Fibroblast of peridontal ligament (primary cell): ENCODE measurements at regions not wholly inside any gene's neighbourhood (a gene's known extent, or its start where the extent isn't known, plus 50 kb on each side); places are given as distances from the start of the nearest gene placed in this dataset.

Source experiments
- DNase-seq: peaks from one replicate; pipeline ENCODE4 v3.0.0-alpha.2; 2010; ENCODE audit errors: extremely low read depth

DNA sequence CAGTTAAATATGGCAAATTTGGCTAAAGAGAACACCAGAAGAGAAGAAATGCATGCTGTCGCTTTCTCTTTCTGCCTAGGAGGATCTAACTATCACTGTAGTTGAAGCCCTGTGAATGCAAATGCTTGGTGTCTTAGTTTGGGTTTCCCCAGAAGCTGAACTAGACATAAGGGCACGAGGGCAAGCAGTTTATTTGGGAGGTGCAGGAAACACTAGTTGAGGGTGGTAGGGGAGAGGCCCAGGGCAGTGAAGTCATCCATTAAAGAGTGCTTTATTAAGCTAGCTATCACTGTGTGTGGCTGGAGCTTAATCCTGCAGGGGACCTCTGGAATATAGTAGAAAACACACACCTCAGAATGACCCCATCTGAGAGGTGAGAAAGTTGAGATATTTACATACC lies 639.8 kb upstream of the ZEB2 start:
- DNase-seq = no peak

DNA sequence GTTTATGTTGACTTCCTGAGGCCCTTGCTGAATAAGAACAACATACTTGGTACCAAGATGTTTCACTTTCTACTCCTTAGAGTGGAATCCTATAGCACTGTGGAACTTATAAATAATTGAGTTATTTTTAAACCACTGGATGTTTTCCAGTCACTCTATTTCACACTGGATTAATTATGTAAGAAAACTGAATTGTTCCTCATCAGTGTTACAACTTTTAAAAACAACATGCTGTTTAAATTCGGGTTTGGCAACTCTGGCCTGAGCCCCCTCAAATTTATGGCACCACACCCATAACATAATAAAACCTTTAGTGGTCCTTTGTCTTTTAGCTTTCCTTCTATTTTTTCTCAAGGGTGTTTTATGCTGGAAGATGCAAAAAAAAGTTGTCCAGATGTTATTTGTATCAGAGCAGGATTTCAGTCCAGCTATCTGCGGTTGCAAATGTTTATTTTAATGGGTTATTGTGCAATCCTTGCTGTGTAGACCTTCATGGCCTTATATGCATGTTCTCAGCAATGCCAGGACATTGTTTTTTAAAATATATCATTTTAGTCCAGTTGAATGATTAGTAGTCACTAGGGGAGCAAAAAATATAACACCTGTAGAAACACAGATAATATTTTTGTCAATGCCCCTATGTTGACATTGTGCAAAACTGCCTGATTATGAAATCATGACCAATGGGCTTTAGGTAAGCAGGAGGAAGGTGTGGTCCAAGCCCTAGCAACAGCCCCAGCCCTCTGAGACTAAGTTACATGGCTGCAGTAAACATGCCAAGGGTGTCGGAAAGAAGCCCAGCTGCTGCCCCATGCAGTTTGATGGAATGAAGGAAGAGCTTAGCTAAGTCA lies 638.0 kb upstream of the ZEB2 start:
- peak; percentile 98 for DNase-seq

DNA sequence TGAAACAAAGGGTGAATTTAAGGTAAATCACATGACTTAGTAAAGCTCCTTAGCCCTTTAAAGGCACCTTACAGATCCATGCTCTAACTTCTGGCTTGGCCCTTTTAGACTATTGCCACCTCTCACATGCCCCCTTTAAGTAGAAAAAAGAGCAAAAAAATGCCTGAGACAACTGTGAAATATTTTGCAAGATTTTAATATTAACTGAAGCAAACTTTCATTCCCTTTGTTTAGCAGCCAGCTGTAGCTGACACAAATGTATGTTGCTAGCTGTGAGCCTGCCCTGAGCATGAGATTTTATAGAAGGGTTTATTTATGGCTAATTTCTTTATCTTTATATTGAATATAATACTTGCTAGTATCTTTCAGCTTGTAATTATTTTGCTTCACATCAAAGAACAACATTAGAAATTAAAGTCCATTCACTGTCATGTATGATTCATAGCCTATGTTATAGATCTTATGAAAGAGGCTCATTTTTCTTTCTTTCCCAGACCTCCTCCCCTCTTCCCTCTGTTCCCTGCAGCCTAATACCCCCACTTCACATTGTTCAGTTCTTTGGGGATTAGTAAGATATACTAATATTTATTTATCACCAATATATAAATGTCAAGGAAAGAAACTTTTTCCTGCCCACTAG lies 637.2 kb upstream of the ZEB2 start:
- no peak for DNase-seq

DNA sequence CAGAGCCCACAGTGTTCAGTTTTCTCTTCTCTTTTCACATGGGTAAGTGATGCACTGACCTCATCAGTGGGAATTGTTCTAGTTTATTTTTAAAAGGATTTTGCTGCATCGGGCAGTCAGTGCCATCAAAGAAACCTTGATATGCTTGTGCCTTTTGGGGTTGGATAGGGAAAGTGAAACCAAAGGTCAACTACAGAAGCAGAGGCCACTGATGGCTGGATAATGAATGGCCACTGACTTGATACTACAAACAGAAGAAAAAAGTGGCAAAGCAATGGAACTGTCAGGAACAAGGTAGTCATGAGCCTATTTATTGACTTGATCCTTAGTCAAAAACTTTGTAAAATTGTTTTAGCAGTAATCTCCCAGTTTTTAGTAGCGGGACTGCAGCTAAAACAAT lies 636.3 kb upstream of the ZEB2 start:
- peak; percentile 30 for DNase-seq

DNA sequence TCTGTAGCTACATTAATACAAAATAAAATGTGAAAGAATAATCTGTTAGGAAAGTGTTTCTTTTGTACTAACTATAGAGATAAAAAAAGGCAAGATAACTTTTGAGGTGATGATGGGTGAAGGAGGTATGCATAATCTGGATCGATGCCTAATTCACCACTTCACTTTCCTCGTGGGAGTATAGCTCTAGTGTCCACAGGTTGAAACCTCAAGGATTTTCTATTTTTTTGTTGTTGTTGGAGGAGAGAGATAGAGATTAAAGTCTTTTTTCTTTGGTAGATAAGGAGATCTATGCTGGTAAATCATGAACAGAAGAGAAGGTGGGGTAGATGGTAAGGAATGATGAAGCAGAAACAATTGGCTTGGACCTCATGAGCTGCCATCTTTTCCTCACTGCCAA lies 635.3 kb upstream of the ZEB2 start:
- no peak for DNase-seq

DNA sequence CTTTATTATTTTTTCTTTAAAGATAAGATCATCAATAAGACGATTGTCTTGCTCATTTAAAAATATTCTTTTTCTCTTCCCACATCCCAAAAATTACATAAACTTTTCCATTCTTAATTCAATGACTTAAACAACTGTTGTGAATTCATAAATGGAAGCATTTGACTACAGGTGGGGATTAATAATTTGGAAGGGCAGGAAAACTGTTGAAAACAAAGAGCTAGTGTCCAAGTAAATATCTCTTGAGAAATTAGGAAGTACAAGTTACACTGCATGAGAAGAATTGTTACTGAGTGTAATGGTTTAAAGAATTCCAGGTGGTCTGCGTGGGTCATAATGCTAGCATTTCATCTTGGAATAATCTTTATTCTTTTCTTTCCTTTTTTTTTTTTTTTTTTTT lies 634.8 kb upstream of the ZEB2 start:
- DNase-seq = no peak

DNA sequence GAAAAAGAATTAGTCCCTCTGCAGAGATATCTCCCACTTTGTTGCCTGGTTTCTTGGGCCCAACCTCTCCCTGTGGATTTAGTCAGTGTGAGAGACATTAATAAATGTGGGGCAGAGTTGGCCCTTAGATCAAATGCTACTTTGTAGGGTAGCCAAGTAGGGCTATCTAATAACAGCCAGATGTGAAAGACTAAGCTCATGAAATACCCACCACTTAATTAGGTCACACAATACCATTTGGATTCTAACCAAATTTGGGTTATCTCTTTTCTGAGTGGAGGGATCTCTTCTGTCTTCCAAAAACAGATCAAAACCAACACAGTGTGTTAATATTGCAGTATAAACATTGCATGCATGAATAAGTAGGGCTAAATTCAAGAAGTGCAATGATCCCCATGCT lies 626.8 kb upstream of the ZEB2 start:
- DNase-seq = no peak

DNA sequence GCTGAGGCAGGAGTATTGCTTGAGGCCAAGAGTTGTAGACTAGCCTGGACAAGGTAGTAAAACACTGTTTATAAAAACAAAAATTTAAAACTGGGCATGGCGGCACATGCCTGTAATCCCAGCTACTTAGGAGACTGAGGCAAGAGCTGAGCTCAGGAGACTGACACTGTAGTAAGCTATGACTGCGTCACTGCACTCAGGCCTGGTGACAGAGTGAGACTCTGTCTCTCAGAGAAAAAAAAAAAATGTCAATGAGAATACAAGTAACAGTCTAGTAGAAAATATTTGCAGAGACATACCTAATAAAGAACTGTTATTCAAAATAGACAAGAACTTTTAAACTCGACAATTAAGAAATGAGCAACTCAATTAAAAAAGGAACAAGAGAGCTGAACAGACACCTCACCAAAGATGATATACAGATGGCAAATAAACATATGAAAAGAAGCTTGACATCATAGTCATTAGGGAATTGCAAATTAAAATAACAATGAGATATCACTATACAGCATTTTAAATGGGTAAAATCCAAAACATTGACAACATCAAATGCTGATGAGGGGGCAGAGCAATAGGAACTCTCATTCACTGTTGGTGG lies 624.3 kb upstream of the ZEB2 start:
- DNase-seq = no peak

DNA sequence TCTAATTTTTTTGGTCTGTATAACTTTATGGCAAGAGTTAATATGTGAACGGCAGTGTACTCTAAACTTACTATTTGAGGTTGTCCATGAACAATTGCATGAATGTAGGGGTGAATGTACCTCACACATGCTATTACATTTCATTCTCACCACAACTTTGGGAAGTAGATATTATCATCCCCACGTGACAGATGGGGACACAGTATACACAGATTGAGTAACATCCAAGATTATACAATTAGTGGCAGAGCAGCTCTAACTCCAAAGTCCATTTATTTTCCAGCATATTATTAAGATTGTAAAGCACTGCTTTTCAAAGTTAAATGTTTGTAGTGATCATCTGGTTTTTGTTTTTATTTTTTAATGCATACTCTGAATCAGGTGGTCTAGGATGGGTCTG lies 622.1 kb upstream of the ZEB2 start:
- no peak for DNase-seq

DNA sequence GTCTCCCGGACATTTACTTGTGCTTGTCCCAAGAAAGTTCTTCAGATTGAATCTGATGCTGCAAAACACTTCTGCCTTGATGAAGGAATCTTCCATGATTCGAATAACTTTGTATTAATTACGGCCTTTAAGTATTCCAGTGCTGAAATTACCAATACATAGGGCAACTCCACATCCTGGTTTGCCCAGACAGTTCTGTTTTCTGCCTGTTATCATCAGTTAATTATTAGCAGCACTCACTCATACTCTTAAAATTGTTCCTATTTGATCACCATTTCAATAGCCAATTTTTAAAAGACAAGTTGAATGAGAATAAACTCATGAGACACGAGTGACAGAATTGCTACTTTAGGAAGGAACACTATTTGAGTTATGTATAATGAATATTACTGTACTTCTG lies 620.7 kb upstream of the ZEB2 start:
- DNase-seq = no peak

DNA sequence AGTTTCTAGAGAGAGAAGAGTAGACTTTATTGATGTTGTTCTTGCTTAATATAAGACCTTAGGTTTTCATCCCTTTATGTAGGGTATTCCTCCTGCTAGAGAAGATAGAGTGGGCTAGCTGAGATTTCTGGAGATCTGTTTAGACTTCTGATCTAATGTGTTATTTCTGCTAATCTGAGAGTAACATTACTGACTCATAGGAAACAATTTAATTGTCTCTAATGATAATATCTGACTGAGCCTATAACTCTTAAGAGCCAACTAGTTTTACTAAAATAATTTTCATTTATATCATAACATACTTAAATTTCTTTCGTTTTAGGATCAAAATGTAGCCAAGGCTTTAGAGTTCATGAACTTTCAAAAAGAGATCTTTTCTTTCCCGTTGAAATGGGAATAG lies 618.7 kb upstream of the ZEB2 start:
- no peak for DNase-seq

DNA sequence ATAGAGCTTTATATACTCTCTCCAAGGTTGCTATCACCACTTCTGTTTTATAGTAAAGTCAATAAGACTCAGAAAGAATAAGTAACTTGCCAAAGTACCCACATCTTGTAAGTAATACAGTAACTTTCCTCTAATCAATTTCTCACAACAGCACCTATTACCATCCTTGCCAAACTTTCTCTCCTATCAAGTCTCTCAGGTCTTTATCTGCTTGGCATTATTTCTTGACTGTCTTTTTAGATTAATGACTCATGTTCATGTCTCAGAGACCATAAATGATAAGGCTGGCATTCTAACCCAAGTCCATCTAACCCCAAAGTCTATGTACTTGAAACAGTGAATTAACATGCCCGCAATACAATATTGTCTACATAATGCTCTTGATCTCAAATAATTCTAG lies 618.0 kb upstream of the ZEB2 start:
- no peak for DNase-seq

DNA sequence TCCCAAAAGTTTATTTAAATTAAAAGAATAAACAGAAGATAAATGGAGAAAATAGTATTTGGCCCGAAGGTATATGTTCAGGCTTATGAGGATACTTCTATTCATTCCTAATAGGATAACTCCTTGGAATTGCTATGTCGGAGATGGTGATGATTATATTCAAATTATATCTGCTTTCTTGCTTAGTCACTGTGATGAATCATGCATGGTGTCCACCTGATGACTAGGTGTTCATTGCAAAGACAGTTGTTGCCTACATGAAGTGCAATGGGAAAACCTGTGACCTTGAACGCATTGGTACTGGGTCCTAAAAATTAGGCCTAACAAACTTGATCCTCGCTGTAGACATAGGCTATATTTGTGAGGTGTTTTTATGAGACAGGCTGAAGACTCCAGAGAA lies 617.3 kb upstream of the ZEB2 start:
- no peak for DNase-seq

DNA sequence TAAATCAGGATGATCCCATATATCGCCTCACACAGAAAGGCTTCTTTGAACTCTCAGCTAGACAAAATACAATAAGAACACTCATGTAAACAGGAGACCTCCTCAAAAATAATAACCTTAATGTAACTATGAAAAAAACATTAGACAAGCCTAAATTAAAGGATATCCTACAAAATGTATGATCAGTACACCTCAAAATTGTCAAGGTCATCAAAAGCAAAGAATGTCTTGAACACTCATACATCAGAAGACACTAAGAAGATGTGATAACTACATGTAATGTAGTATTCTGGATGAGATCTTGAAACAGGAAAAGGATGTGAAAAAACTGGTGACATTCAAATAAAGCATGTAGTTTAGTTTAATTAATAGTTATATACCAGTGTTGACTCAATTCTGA lies 616.8 kb upstream of the ZEB2 start:
- DNase-seq = no peak

DNA sequence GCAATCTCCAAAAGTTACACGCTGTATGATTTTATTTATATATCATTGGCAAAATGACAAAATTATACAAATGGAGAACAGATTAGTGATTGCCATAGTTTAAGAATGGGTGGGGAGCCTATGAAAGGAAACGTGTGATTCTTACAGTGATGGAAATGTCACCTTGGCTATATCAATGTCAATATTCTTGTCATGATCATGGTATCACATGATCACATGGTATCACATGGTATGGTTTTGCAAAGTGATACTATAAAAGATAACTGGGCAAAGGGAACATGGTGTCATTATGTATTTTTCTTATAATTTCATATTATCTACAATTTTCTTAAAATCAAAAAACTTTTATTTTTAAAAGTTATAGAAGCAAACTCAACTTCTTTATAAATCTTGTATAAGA lies 606.2 kb upstream of the ZEB2 start:
- no peak for DNase-seq

DNA sequence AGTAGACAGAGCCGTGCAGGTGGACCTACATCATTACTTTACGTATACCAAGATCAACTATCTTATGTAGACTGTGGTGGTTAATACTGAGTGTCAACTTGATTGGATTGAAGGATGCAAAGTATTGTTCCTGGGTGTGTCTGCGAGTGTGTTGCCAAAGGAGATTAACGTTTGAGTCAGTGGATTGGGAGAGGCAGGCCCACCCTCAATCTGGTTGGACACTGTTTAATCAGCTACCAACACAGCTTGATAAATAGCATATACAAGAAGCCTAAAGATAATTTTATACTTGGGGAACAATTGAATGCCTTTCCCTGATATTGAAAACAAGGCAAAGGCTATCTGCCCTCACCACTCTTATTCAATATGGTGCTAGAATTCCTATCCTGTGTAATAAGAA lies 604.2 kb upstream of the ZEB2 start:
- DNase-seq = no peak

DNA sequence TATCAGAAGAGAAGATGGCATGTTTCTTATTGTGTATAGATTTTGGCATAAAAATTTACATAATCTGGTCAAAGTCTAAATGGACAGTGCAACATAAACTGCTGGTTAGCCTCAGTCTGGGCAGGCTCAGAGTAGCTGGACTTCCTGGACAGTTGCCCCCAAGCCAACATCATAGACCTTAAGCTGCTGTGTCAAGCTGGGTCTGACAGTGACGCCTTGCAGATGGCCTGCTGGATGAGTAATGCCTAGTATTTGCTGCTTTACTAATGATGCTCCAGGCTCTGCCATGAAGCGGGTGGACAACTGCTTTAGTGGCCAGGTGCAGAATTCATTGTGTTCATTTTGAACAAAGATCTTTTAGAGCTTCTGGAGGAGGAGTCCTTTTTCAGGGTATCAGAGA lies 603.7 kb upstream of the ZEB2 start:
- DNase-seq = no peak

DNA sequence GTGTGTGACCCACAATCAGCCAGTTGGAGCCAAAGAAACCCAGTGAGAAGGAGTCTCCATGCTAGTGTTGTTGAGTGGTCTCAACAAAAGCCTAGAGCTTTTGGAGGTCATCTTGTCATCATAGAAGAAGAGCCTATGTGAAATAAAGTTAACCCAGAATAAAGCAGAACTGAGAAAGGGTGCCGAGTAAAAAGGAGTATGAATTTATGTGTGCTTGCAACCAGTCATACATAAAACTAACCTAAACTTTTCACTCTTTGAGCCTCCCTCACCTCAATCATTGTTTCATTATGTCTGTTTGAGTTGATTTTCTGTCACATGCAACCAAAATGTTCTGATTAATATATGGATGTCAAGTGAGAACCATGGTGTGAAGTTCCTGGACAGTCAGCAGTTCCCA lies 599.3 kb upstream of the ZEB2 start:
- DNase-seq = no peak

DNA sequence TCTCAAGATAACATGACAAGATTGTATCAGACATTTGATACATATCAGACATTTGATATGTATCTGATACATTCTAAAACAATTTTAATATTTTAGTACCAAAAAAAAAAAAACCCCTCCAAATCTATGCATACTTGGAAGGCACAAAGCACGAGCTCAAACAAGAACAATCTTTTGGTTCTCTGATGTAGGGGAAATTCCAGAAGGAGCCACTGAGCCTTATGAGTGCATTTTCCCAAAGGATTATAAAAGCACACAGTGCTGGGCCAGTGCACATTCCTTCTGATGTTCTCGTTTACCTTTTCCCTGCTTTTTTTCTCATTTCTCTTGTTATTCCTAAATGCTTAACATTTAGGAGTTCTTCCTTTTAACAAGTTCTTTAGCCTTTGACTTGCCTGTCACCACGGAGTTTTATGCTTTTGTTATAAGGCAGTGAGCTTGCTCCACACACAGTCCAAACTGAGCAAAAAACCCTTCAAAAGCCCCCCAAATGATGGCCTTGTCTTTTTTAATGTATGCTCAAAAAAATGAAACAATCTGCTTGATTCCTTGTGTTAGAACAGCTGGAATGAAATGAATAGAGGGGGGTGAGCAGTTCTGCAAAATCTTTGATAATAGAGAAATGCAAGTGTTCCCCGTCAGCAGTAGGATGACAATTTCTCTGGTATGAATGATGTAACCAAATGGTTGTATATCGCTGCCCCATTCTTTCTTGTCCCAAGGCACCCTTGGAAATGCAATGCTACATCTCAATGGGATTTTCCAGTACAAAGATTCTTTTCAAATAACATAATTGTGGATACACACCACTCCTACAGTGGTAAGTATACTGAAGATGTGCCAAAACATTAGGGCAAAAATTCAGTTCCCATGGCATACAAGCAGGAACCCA lies 597.2 kb upstream of the ZEB2 start:
- DNase-seq = peak; percentile 66

DNA sequence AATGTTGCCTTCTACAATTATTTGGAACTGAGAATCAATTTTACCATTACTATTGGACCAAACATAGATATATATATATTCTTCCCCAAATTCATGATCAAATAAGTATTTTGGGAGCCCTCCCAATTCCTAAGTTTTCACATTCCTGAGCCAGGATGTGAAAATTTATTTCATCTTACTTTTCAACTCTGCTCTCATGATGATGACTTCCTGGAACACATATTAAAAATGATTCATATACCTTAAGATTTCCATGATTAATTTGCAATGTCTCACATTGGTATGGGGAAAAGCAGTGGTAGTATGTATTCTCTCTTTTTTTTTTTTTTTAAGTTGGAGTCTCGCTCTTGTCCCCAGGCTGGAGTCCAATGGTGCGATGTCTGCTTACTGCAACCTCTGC lies 596.1 kb upstream of the ZEB2 start:
- no peak for DNase-seq

DNA sequence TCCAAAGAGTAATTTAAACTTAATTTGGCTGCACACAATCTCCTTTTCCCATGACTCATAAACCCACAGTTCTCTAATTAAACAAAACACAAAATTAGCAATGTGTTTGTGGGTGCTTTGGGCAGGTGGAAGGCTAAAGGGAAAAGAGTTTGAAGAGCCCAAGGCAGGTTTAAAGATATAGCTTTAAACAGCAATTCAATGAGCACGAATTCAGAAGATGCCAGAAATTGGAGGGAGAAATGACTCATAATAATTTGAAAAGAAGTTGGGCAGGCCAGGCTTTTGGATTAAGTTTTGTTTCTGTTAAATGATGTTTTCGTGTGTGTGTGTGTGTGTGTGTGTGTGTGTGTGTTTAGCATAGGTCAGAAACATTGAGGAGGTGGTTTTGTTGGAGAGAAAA lies 594.8 kb upstream of the ZEB2 start:
- peak; percentile 83 for DNase-seq

DNA sequence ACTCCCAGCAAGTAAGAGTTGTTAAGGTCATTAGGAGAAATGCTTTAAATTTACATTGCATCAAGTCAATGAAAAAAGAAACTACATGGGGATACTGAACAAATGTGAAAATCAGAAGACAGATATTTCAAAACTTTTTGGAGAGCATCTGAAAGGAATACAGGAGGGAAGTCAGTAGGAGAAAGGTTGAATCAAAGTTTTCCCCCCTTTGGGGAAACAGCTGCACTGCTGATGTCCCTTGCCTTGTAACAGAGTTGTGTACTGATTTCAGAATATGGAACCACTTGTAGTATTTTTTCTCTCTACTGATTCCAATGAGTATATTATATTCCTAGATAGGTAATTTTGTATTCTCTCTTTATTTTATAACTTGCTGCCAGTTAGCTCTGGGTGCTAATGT lies 592.5 kb upstream of the ZEB2 start:
- no peak for DNase-seq
